H9 (cell line): ENCODE measurements at regions not wholly inside any gene's neighbourhood (a gene's known extent, or its start where the extent isn't known, plus 50 kb on each side); places are given as distances from the start of the nearest gene placed in this dataset.
A peak's percentile ranks its signal among the peaks of the same experiment; 100 is the strongest.

ENCODE experiments used
- DNase-seq: peaks from one replicate; pipeline ENCODE4 v3.0.0-alpha.2; 2017
- H2AFZ ChIP-seq: one replicate; pipeline ENCODE4 v1.6.1; 2013; ENCODE audit warnings: mild to moderate bottlenecking, low read length, control low read depth, moderate library complexity
- H2AK5ac ChIP-seq: 2 replicates; pipeline ENCODE4 v1.6.1; 2013; ENCODE audit warnings: low read length, control low read depth, mixed read lengths; ENCODE audit not compliant: insufficient read length
- H2BK120ac ChIP-seq: one replicate; pipeline ENCODE4 v1.6.1; 2013; ENCODE audit warnings: low read depth, mild to moderate bottlenecking, low read length, control low read depth, inconsistent platforms; ENCODE audit not compliant: poor library complexity, severe bottlenecking
- H2BK12ac ChIP-seq: 2 replicates; pipeline ENCODE4 v1.6.1; 2013; ENCODE audit warnings: low read length, control low read depth, mixed read lengths, low read depth; ENCODE audit not compliant: insufficient read length
- H2BK15ac ChIP-seq: 2 replicates; pipeline ENCODE4 v1.6.1; 2013; ENCODE audit warnings: low read depth, low read length, control low read depth
- H2BK20ac ChIP-seq: one replicate; pipeline ENCODE4 v1.6.1; 2013; ENCODE audit warnings: low read depth, mild to moderate bottlenecking, low read length, control low read depth, inconsistent platforms; ENCODE audit not compliant: poor library complexity, severe bottlenecking
- H2BK5ac ChIP-seq: 2 replicates; pipeline ENCODE4 v1.6.1; 2013; ENCODE audit warnings: low read length, control low read depth, mixed read lengths; ENCODE audit not compliant: insufficient read length
- H3K14ac ChIP-seq: 2 replicates; pipeline ENCODE4 v1.6.1; 2013; ENCODE audit warnings: low read length, control low read depth; ENCODE audit not compliant: insufficient read depth
- H3K18ac ChIP-seq: 2 replicates; pipeline ENCODE4 v1.6.1; 2013; ENCODE audit warnings: low read depth, mild to moderate bottlenecking, mixed read lengths, low read length, control low read depth; ENCODE audit not compliant: insufficient read length
- H3K23ac ChIP-seq: 2 replicates; pipeline ENCODE4 v1.6.1; 2013; ENCODE audit warnings: low read length, control low read depth, mixed read lengths, low read depth; ENCODE audit not compliant: insufficient read length
- H3K23me2 ChIP-seq: 2 replicates; pipeline ENCODE4 v1.6.1; 2013; ENCODE audit warnings: low read depth, mild to moderate bottlenecking, mixed read lengths, low read length, control low read depth; ENCODE audit not compliant: insufficient read length, poor library complexity, severe bottlenecking
- H3K27ac ChIP-seq: 2 replicates; pipeline ENCODE4 v1.5.1; 2013; ENCODE audit warnings: low read length, control low read depth, mixed read lengths, low read depth; ENCODE audit not compliant: insufficient read length
- H3K27me3 ChIP-seq: 2 replicates; pipeline ENCODE4 v1.6.1; 2013; ENCODE audit warnings: low read length, control low read depth, inconsistent platforms; ENCODE audit not compliant: insufficient read depth
- H3K4ac ChIP-seq: 2 replicates; pipeline ENCODE4 v1.6.1; 2013; ENCODE audit warnings: low read depth, mild to moderate bottlenecking, control low read depth, inconsistent platforms, low read length, moderate library complexity
- H3K4me1 ChIP-seq: 2 replicates; pipeline ENCODE4 v1.6.1; 2013; ENCODE audit warnings: low read length, control low read depth, inconsistent platforms; ENCODE audit not compliant: insufficient read depth
- H3K4me2 ChIP-seq: 2 replicates; pipeline ENCODE4 v1.6.1; 2013; ENCODE audit warnings: low read length, control low read depth, mixed read lengths; ENCODE audit not compliant: insufficient read length, insufficient read depth
- H3K56ac ChIP-seq: 2 replicates; pipeline ENCODE4 v1.6.1; 2013; ENCODE audit warnings: low read depth, mild to moderate bottlenecking, mixed read lengths, low read length, control low read depth; ENCODE audit not compliant: insufficient read length
- H3K79me1 ChIP-seq: 2 replicates; pipeline ENCODE4 v1.6.1; 2013; ENCODE audit warnings: low read depth, mild to moderate bottlenecking, moderate library complexity, low read length, control low read depth, inconsistent platforms; ENCODE audit not compliant: insufficient read depth, poor library complexity, severe bottlenecking
- H3K79me2 ChIP-seq: 2 replicates; pipeline ENCODE4 v1.6.1; 2013; ENCODE audit warnings: low read length, control low read depth, inconsistent platforms; ENCODE audit not compliant: insufficient read depth
- H3K9ac ChIP-seq: 2 replicates; pipeline ENCODE4 v1.6.1; 2013; ENCODE audit warnings: low read length, control low read depth, mixed read lengths; ENCODE audit not compliant: insufficient read length; ENCODE audit errors: extremely low read depth
- H3K9me3 ChIP-seq: one replicate; pipeline ENCODE4 v1.6.1; 2013; ENCODE audit warnings: low read depth, low read length, inconsistent platforms; ENCODE audit not compliant: control insufficient read depth
- H3T11ph ChIP-seq: one replicate; pipeline ENCODE4 v1.6.1; 2013; ENCODE audit warnings: mild to moderate bottlenecking, low read length, control low read depth, inconsistent platforms
- H4K20me1 ChIP-seq: one replicate; pipeline ENCODE4 v1.6.1; 2013; ENCODE audit not compliant: control insufficient read depth, insufficient read length, insufficient read depth
- H4K5ac ChIP-seq: 2 replicates; pipeline ENCODE4 v1.6.1; 2013; ENCODE audit warnings: low read depth, mild to moderate bottlenecking, mixed read lengths, low read length, control low read depth; ENCODE audit not compliant: insufficient read length
- H4K8ac ChIP-seq: replicated peaks from 2 replicates; pipeline ENCODE4 v1.6.1; 2013; ENCODE audit warnings: low read length, control low read depth, mixed read lengths, low read depth; ENCODE audit not compliant: insufficient read length
- H4K91ac ChIP-seq: 2 replicates; pipeline ENCODE4 v1.6.1; 2013; ENCODE audit warnings: low read depth, mild to moderate bottlenecking, moderate library complexity, mixed read lengths, low read length, control low read depth; ENCODE audit not compliant: insufficient read length
- H3K27ac Mint-ChIP-seq, 3 experiments: 2 replicates in 2 of 3; 3 replicates in 1 of 3; pipeline ENCODE4 v1.8.0; 2020 to 2021; ENCODE audit warnings: mixed read lengths in 3 of 3, mild to moderate bottlenecking in 1 of 3, moderate library complexity in 1 of 3
- H3K27me3 Mint-ChIP-seq: 2 replicates; pipeline ENCODE4 v1.8.0; 2021; ENCODE audit warnings: low read depth, mild to moderate bottlenecking, moderate library complexity, mixed read lengths
- H3K36me3 Mint-ChIP-seq, 3 experiments: 2 replicates in 2 of 3; 3 replicates in 1 of 3; pipeline ENCODE4 v1.8.0; 2020 to 2021; ENCODE audit warnings: low read depth in 3 of 3, mixed read lengths in 3 of 3; ENCODE audit not compliant: insufficient read depth in 1 of 3
- H3K4me1 Mint-ChIP-seq, 2 experiments: 2 replicates each; pipeline ENCODE4 v1.8.0; 2020; ENCODE audit warnings: mixed read lengths in 2 of 2
- H3K4me3 Mint-ChIP-seq, 2 experiments: 2 replicates in 1 of 2; 3 replicates in 1 of 2; pipeline ENCODE4 v1.8.0; 2020 to 2021; ENCODE audit warnings: mild to moderate bottlenecking in 2 of 2, mixed read lengths in 2 of 2, moderate library complexity in 1 of 2
- H3K9me3 Mint-ChIP-seq, 2 experiments: 2 replicates in 1 of 2; 3 replicates in 1 of 2; pipeline ENCODE4 v1.8.0; 2020; ENCODE audit warnings: mild to moderate bottlenecking in 2 of 2, mixed read lengths in 2 of 2, moderate library complexity in 1 of 2
- CTCF ChIP-seq: fragments of 200-600 bp; sonication (generic); conservative IDR thresholded peaks from 3 replicates; pipeline ENCODE4 v1.8.0; 2021; ENCODE audit warnings: antibody characterized with exemption, mild to moderate bottlenecking
- WGBS: extraction: QIAGEN DNeasy Blood & Tissue Kit; methylation state at CpG from one replicate; pipeline ENCODE4 v1.1.7; 2013; ENCODE audit warnings: missing lambda C conversion rate, low lambda C conversion rate, mixed read lengths; ENCODE audit not compliant: insufficient read length; ENCODE audit errors: extremely low coverage; 5-methylcytosine and 5-hydroxymethylcytosine counted together

GRCh38 chr22:48895831-48896765 is 931.6 kb downstream of the BRD1 start:
- no peaks in the 10 kb centered on the region for H3K23me2 ChIP-seq
- H3K9me3 ChIP-seq: no peaks in the 10 kb centered on the region
- H4K20me1 ChIP-seq: no peaks in the 10 kb centered on the region
- no peak overlapping the region for H2BK20ac ChIP-seq
- no peak overlapping the region for H4K5ac ChIP-seq
- no peak overlapping the region for H3K4me3 Mint-ChIP-seq
- no CpG with 5 or more reads among the region's 24 CpGs for WGBS
- H3T11ph ChIP-seq: no peak overlapping the region
- peaks cover 25% of the 10 kb centered on the region for H3K27me3 Mint-ChIP-seq
- H3K23ac ChIP-seq: no peak overlapping the region
- H3K27me3 ChIP-seq: no peaks in the 10 kb centered on the region
- no peaks in the 10 kb centered on the region for H3K79me1 ChIP-seq
- no peak overlapping the region for H2BK15ac ChIP-seq
- H4K8ac ChIP-seq: no peak overlapping the region
- no peaks in the 10 kb centered on the region; a peak in 1 of 7 replicates for H3K36me3 Mint-ChIP-seq
- H4K91ac ChIP-seq: no peak overlapping the region
- H2BK5ac ChIP-seq: no peak overlapping the region
- H3K18ac ChIP-seq: no peak overlapping the region
- H3K56ac ChIP-seq: no peak overlapping the region
- no peak overlapping the region for H3K4me2 ChIP-seq
- H3K27ac Mint-ChIP-seq: no peak overlapping the region
- H2AK5ac ChIP-seq: no peak overlapping the region
- no peaks in the 10 kb centered on the region for H3K4me1 ChIP-seq
- DNase-seq: peak; percentile 12
- H3K79me2 ChIP-seq: no peaks in the 10 kb centered on the region
- no peaks in the 10 kb centered on the region for H3K9me3 Mint-ChIP-seq
- H3K9ac ChIP-seq: no peak overlapping the region
- H2BK120ac ChIP-seq: no peak overlapping the region
- no peak overlapping the region for H3K4ac ChIP-seq
- no peak overlapping the region for H3K27ac ChIP-seq
- no peak overlapping the region for H3K14ac ChIP-seq
- TF ChIP-seq CTCF: no peak
- H3K4me1 Mint-ChIP-seq: no peaks in the 10 kb centered on the region
- no peak overlapping the region for H2BK12ac ChIP-seq
- no peak overlapping the region for H2AFZ ChIP-seq
